ENCODE measurements at regions not wholly inside any gene's neighbourhood (a gene's known extent, or its start where the extent isn't known, plus 50 kb on each side); places are given as distances from the start of the nearest gene placed in this dataset.

DNA sequence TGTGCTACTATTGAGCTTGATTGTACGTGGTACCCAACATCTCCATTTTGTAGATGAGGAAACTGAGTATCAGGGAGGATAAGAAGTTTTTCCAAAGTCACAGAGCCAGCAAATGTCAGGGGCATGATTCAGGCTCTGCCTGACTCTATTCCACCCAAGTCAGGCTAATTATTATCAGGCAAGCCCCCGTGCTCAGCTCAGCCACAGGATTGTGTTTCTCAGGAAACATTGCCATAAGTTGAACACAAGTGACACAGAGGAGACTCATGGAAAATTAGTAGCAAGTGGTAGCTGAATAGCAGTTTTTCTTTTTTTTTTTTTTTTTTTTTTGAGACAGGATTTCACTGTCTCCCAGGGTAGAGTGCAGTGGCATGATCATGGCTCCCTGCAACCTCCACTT is 260.5 kb downstream of the C1D start:
- Histone ChIP-seq H3K27me3 (ENCODE audit: insufficient read depth, low read length, poor library complexity, severe bottlenecking) (no peaks in the 10 kb centered on the region), H3K4me1 (ENCODE audit: insufficient read depth, low read length) (no peaks in the 10 kb centered on the region), H3K9me3 (ENCODE audit: low read length) (no peaks in the 10 kb centered on the region), H3K36me3 (ENCODE audit: insufficient read depth, low read length) (no peaks in the 10 kb centered on the region), H3K27ac (ENCODE audit: low read depth, low read length) (no peak overlapping the region), H3K4me3 (ENCODE audit: low read length) (no peak overlapping the region)
- H3K27ac Mint-ChIP-seq = no peak overlapping the region
- H3K27me3 Mint-ChIP-seq = peaks cover 3 to 6% of the 10 kb centered on the region in 2 donors
- ChIA-PET POLR2A (no interaction called here), CTCF (no interaction called here)
- H3K9me3 Mint-ChIP-seq = peaks cover 2 to 8% (median 4%) of the 10 kb centered on the region in 5 donors
- H3K36me3 Mint-ChIP-seq = no peaks in the 10 kb centered on the region
- H3K4me3 Mint-ChIP-seq = no peak overlapping the region
- DNase-seq = no peak
- H3K4me1 Mint-ChIP-seq = no peaks in the 10 kb centered on the region

DNA sequence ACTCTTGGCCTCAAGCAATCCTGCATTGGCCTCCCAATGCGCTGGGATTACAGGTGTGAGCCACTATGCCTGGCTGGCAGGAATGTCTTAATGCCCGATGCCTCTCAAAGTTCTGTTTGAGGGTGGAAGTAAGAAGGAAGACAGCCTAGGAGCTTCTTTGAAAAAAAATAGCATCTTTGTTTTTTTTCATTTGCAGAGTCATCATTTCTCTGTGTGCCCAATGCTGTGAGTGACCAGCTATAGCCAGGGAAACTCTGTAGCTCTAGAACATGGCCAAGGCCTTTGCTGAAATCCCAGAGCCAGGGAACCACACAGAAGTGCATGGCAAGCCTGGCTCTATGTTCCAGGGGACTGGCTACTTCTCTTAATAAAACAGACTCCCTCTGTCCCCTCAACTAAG is 260.0 kb downstream of the C1D start:
- peaks cover 3 to 6% of the 10 kb centered on the region in 2 donors for H3K27me3 Mint-ChIP-seq
- H3K27ac Mint-ChIP-seq = no peak overlapping the region
- peaks cover 2 to 8% (median 6%) of the 10 kb centered on the region in 5 donors for H3K9me3 Mint-ChIP-seq
- H3K36me3 ChIP-seq (ENCODE audit: insufficient read depth, low read length) = no peaks in the 10 kb centered on the region
- no peaks in the 10 kb centered on the region for H3K36me3 Mint-ChIP-seq
- no peaks in the 10 kb centered on the region for H3K4me1 ChIP-seq (ENCODE audit: insufficient read depth, low read length)
- no peak overlapping the region for H3K27ac ChIP-seq (ENCODE audit: low read depth, low read length)
- H3K27me3 ChIP-seq (ENCODE audit: insufficient read depth, low read length, poor library complexity, severe bottlenecking) = no peaks in the 10 kb centered on the region
- no peak overlapping the region for H3K4me3 ChIP-seq (ENCODE audit: low read length)
- ChIA-PET POLR2A (no interaction called here), CTCF (no interaction called here)
- DNase-seq = no peak
- H3K4me3 Mint-ChIP-seq = no peak overlapping the region
- no peaks in the 10 kb centered on the region for H3K9me3 ChIP-seq (ENCODE audit: low read length)
- H3K4me1 Mint-ChIP-seq = no peaks in the 10 kb centered on the region

DNA sequence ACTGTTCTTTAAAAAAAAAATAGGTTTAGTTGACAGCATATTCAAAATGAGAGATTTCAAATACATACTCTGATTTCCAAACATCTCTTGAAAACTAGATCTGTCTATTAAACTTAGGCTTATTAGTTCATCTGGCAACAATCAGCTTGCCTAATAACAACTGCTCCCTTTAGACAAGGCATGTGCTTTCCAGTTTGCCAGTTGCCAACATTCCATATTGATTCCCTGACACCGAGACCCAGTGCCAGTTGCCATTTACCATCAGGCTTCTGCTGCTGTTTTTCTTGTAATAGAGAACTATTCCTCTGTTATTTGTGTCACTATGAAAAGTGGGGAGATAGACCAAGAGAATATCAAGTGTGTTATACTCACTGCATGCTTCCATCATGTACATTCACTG is 256.0 kb downstream of the C1D start:
- Histone ChIP-seq H3K36me3 (ENCODE audit: insufficient read depth, low read length) (no peaks in the 10 kb centered on the region), H3K27ac (ENCODE audit: low read depth, low read length) (no peak overlapping the region), H3K27me3 (ENCODE audit: insufficient read depth, low read length, poor library complexity, severe bottlenecking) (no peaks in the 10 kb centered on the region), H3K4me3 (ENCODE audit: low read length) (no peak overlapping the region), H3K4me1 (ENCODE audit: insufficient read depth, low read length) (no peaks in the 10 kb centered on the region), H3K9me3 (ENCODE audit: low read length) (no peaks in the 10 kb centered on the region)
- H3K4me3 Mint-ChIP-seq = no peak overlapping the region
- H3K27ac Mint-ChIP-seq = no peak overlapping the region
- H3K36me3 Mint-ChIP-seq = no peaks in the 10 kb centered on the region
- peaks cover 8 to 19% (median 13%) of the 10 kb centered on the region in 5 donors for H3K9me3 Mint-ChIP-seq
- CTCF ChIA-PET = no interaction called here
- no peak for DNase-seq
- no peaks in the 10 kb centered on the region for H3K4me1 Mint-ChIP-seq
- POLR2A ChIA-PET = no interaction called here
- peaks cover 0 to 23% of the 10 kb centered on the region in 2 donors for H3K27me3 Mint-ChIP-seq

DNA sequence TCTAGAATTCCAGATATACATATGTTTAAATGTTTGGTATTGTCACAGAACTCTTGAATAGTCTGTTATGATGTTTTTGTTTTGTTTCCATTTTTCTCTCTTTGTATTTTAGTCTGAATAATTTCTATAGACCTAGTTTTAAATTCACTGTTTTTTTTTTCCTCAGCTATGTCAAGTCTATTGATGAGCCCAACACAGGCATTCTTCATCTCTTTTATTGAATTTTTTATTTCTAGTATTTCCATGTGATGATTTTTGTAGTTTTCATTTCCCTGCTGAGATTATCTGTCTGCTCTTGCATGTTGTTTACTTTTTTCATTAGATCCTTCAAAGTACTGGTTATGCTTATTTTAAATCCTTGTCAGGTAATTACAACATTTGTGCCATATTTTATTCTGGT is 254.7 kb downstream of the C1D start:
- no peak overlapping the region for H3K27ac ChIP-seq (ENCODE audit: low read depth, low read length)
- H3K9me3 Mint-ChIP-seq = peaks cover 11 to 22% (median 12%) of the 10 kb centered on the region in 5 donors
- H3K4me3 Mint-ChIP-seq = no peak overlapping the region
- H3K27me3 Mint-ChIP-seq = peaks cover 0 to 23% of the 10 kb centered on the region in 2 donors
- ChIA-PET POLR2A (no interaction called here), CTCF (no interaction called here)
- no peak overlapping the region for H3K27ac Mint-ChIP-seq
- no peaks in the 10 kb centered on the region for H3K4me1 Mint-ChIP-seq
- H3K4me1 ChIP-seq (ENCODE audit: insufficient read depth, low read length) = no peaks in the 10 kb centered on the region
- no peaks in the 10 kb centered on the region for H3K27me3 ChIP-seq (ENCODE audit: insufficient read depth, low read length, poor library complexity, severe bottlenecking)
- no peak for DNase-seq
- no peaks in the 10 kb centered on the region for H3K9me3 ChIP-seq (ENCODE audit: low read length)
- H3K36me3 Mint-ChIP-seq = no peaks in the 10 kb centered on the region
- no peaks in the 10 kb centered on the region for H3K36me3 ChIP-seq (ENCODE audit: insufficient read depth, low read length)
- H3K4me3 ChIP-seq (ENCODE audit: low read length) = no peak overlapping the region

DNA sequence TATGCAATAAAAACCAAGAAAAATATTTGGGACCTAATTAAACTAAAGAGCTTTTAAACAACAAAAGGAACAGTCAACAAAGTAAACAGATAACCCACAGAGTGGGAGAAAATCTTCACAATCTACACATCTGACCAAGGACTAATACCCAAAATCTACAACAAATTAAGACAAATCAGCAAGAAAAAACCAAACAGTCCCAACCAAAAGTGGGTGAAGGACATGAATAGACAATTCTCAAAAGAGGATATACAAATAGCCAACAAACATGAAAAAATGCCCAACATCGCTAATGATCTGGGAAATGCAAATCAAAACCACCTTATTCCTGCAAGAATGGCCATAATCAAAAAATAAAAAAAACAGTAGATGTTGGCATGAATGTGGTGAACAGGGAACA is 250.1 kb downstream of the C1D start:
- Histone ChIP-seq H3K4me3 (ENCODE audit: low read length) (no peak overlapping the region), H3K4me1 (ENCODE audit: insufficient read depth, low read length) (no peaks in the 10 kb centered on the region), H3K27me3 (ENCODE audit: insufficient read depth, low read length, poor library complexity, severe bottlenecking) (no peaks in the 10 kb centered on the region), H3K36me3 (ENCODE audit: insufficient read depth, low read length) (no peaks in the 10 kb centered on the region), H3K9me3 (ENCODE audit: low read length) (no peaks in the 10 kb centered on the region), H3K27ac (ENCODE audit: low read depth, low read length) (no peak overlapping the region)
- POLR2A ChIA-PET = no interaction called here
- no peaks in the 10 kb centered on the region for H3K36me3 Mint-ChIP-seq
- no peaks in the 10 kb centered on the region for H3K4me1 Mint-ChIP-seq
- H3K9me3 Mint-ChIP-seq = peaks cover 7 to 15% (median 9%) of the 10 kb centered on the region in 5 donors
- CTCF ChIA-PET = no interaction called here
- no peak for DNase-seq
- no peak overlapping the region for H3K4me3 Mint-ChIP-seq
- no peak overlapping the region for H3K27ac Mint-ChIP-seq
- peaks cover 0 to 21% of the 10 kb centered on the region in 2 donors for H3K27me3 Mint-ChIP-seq

DNA sequence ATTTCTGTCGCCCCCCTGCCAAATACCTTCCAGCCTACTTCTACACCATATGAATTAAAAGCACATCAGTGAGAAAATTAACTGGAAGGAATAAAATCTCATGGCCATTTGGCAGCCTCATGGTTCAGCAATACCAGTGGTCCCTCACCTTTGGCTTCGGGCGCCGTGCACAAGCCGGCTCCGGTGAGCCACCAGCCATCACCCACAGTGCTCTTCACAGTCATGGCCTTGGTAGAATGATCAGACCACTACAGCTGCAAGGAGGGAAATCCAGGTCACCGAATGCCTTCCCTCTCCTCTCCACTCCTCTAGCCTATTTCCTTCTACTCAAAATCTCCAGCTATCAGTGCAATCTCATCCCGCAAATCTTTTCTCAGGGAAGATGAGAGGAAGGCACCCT is 239.1 kb downstream of the C1D start:
- H3K27me3 ChIP-seq (ENCODE audit: insufficient read depth, low read length, poor library complexity, severe bottlenecking) = no peaks in the 10 kb centered on the region
- no peak for DNase-seq
- no peak overlapping the region for H3K27ac ChIP-seq (ENCODE audit: low read depth, low read length)
- Mint-ChIP-seq H3K4me1 (no peaks in the 10 kb centered on the region), H3K9me3 (peaks cover 0 to 5% (median 0%) of the 10 kb centered on the region in 5 donors), H3K4me3 (no peak overlapping the region), H3K27me3 (peaks cover 0 to 4% of the 10 kb centered on the region in 2 donors), H3K36me3 (no peaks in the 10 kb centered on the region), H3K27ac (no peak overlapping the region)
- no peak overlapping the region for H3K4me3 ChIP-seq (ENCODE audit: low read length)
- no peaks in the 10 kb centered on the region for H3K9me3 ChIP-seq (ENCODE audit: low read length)
- H3K36me3 ChIP-seq (ENCODE audit: insufficient read depth, low read length) = no peaks in the 10 kb centered on the region
- H3K4me1 ChIP-seq (ENCODE audit: insufficient read depth, low read length) = no peaks in the 10 kb centered on the region
- CTCF ChIA-PET = interaction anchor here (1.3 kb wide), 1 partner anchor 19 kb away, joined by 3 read pairs; no protein-coding TSS in a partner anchor
- POLR2A ChIA-PET = no interaction called here

DNA sequence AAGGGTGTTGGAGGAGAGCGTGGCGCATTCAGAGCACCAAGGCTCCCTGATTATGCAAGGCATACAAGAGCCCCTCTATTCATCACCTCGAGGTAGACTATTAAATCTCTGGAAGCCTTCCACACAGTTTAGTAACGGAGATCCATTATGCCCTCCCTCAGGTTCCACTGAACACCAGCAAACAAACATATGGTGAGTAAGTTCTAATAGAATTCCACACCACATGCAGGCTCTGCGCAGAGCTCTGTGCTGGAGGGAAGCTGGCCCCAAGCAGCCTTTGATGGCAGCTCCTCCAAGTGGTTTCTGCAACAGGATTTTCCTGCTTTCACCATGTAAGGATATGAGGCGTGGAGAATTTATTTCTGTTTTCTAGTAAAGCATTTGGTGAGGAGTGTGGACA is 238.6 kb downstream of the C1D start:
- ChIA-PET POLR2A (no interaction called here), CTCF (interaction anchor here (1.3 kb wide), 1 partner anchor 18 kb away, joined by 3 read pairs; no protein-coding TSS in a partner anchor)
- H3K4me1 ChIP-seq (ENCODE audit: insufficient read depth, low read length) = no peaks in the 10 kb centered on the region
- no peak for DNase-seq
- H3K27me3 Mint-ChIP-seq = peaks cover 0 to 4% of the 10 kb centered on the region in 2 donors
- H3K27me3 ChIP-seq (ENCODE audit: insufficient read depth, low read length, poor library complexity, severe bottlenecking) = no peaks in the 10 kb centered on the region
- no peak overlapping the region for H3K4me3 Mint-ChIP-seq
- no peaks in the 10 kb centered on the region for H3K4me1 Mint-ChIP-seq
- H3K9me3 ChIP-seq (ENCODE audit: low read length) = no peaks in the 10 kb centered on the region
- no peak overlapping the region for H3K27ac Mint-ChIP-seq
- H3K36me3 ChIP-seq (ENCODE audit: insufficient read depth, low read length) = no peaks in the 10 kb centered on the region
- no peak overlapping the region for H3K27ac ChIP-seq (ENCODE audit: low read depth, low read length)
- H3K4me3 ChIP-seq (ENCODE audit: low read length) = no peak overlapping the region
- peaks cover 0 to 5% (median 0%) of the 10 kb centered on the region in 5 donors for H3K9me3 Mint-ChIP-seq
- no peaks in the 10 kb centered on the region for H3K36me3 Mint-ChIP-seq

DNA sequence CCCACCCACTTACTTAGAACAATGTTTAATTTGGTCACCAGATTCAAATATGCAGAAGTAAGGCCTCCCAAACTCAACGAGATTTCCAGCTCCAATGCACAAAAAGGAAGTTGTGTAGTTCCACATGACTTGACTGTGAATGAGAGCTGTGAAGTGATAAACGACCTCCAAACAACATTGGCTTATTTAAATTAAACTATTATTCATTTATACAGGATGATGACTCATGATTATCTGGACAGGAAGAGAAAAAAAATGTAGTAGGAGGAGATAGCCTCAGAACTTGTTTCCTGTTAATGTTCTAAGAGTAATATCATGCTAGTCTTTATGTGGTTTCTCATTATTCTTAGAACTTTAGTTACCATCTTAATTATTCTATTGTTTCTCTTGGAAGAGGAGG is 237.3 kb downstream of the C1D start:
- Mint-ChIP-seq H3K27ac (no peak overlapping the region), H3K9me3 (peaks cover 0 to 5% (median 0%) of the 10 kb centered on the region in 5 donors), H3K4me1 (no peaks in the 10 kb centered on the region), H3K27me3 (peaks cover 0 to 4% of the 10 kb centered on the region in 2 donors), H3K4me3 (no peak overlapping the region), H3K36me3 (no peaks in the 10 kb centered on the region)
- no peaks in the 10 kb centered on the region for H3K9me3 ChIP-seq (ENCODE audit: low read length)
- no peak for DNase-seq
- no peaks in the 10 kb centered on the region for H3K4me1 ChIP-seq (ENCODE audit: insufficient read depth, low read length)
- ChIA-PET POLR2A (no interaction called here), CTCF (no interaction called here)
- H3K36me3 ChIP-seq (ENCODE audit: insufficient read depth, low read length) = no peaks in the 10 kb centered on the region
- H3K27me3 ChIP-seq (ENCODE audit: insufficient read depth, low read length, poor library complexity, severe bottlenecking) = no peaks in the 10 kb centered on the region
- no peak overlapping the region for H3K4me3 ChIP-seq (ENCODE audit: low read length)
- H3K27ac ChIP-seq (ENCODE audit: low read depth, low read length) = no peak overlapping the region

DNA sequence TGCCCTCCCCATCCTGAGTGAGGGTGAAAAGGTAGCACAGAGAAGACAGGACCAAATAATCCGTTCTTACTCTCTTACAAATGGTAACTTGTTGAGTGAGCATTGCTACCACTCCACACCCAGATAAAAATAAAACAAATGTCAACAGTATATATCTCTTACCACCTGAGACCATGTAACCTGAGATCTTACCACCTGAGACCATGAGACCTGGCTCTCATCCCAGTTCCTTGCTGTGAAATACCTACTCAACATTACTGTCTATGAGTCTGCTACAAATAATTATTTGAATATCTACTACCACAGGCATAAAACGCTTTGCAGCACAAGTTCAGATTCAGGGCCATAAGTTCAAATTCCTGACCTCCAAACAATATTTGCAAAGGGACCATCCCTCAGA is 234.7 kb downstream of the C1D start:
- Mint-ChIP-seq H3K9me3 (peaks cover 0 to 9% (median 0%) of the 10 kb centered on the region in 5 donors), H3K4me3 (no peak overlapping the region), H3K36me3 (no peaks in the 10 kb centered on the region), H3K4me1 (no peaks in the 10 kb centered on the region), H3K27me3 (peaks cover 0 to 2% of the 10 kb centered on the region in 2 donors), H3K27ac (no peak overlapping the region)
- Histone ChIP-seq H3K4me3 (ENCODE audit: low read length) (no peak overlapping the region), H3K27me3 (ENCODE audit: insufficient read depth, low read length, poor library complexity, severe bottlenecking) (no peaks in the 10 kb centered on the region), H3K36me3 (ENCODE audit: insufficient read depth, low read length) (no peaks in the 10 kb centered on the region), H3K27ac (ENCODE audit: low read depth, low read length) (no peak overlapping the region), H3K4me1 (ENCODE audit: insufficient read depth, low read length) (no peaks in the 10 kb centered on the region), H3K9me3 (ENCODE audit: low read length) (no peaks in the 10 kb centered on the region)
- ChIA-PET CTCF (no interaction called here), POLR2A (no interaction called here)
- no peak for DNase-seq
